Mesenteric fat pad (tissue), 1 donor: ENCODE measurements at regions not wholly inside any gene's neighbourhood (a gene's known extent, or its start where the extent isn't known, plus 50 kb on each side); places are given as distances from the start of the nearest gene placed in this dataset.
"Not testable (repeated sequence)": the region's sequence is repeated elsewhere in the genome, so short reads cannot be mapped to it uniquely, and the experiment has no call there.

Experiments
- DNase-seq: peaks from one replicate; pipeline ENCODE4 v3.0.0-alpha.2; 2020; ENCODE audit warnings: low spot score
- donor health status: DM: yes; HTN: yes; CAD: no.

DNA sequence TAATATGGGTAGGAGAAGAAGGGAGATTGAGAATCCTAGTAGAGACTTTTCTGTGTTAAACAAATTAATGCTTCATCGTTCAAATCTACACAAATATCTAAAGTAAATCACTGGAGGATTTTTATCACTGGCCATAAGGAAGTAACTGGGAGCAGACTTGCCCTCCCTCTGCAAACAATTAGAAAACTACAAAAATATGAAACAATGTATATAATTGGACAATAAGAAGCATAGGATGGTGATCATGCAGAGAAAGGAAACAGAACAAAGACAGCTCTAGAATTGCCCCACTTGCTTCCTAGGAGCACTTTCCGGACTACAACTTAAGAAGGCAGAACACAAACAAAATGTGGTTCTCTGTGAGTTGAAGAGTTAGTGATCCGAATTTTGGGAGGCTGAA lies 452.7 kb upstream of the KLHL29 start:
- no peak for DNase-seq

DNA sequence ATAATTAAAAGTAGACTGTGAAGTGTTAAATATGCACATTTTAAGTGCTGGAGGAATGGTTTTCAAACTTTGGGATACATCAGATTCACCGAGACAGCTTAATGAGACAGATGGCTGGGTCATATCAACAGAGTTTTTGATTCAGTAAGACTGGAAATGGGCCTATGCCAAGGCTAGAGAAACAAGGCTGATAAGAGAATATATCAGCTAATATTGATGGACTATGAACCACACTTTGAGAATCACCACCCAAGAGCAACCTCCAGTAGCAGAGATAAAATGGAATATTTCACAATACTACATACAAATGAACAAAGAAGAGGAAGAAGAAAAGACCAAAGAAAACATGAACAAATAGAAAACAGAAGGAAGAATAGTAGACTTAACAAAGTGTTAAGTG lies 450.2 kb upstream of the KLHL29 start:
- DNase-seq: no peak

DNA sequence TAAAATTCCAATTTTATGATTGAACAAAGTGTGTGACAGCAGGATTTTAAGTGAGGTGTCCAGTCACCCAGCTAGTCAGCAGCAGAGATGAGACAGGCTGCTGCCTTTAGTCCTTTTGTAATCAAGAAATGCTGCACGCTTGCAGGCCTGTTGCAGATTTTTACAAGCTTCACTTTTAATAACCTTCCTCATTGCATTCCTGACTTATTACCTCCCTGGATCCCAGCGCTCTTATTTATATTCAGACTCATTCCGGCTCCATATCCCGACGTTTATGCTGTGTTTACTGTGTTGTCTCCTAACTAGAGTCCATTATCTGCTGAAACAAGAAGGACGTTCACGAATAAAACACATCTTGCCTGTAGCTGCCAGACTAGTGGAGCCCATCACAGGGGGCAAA lies 442.5 kb upstream of the KLHL29 start:
- DNase-seq: no peak

DNA sequence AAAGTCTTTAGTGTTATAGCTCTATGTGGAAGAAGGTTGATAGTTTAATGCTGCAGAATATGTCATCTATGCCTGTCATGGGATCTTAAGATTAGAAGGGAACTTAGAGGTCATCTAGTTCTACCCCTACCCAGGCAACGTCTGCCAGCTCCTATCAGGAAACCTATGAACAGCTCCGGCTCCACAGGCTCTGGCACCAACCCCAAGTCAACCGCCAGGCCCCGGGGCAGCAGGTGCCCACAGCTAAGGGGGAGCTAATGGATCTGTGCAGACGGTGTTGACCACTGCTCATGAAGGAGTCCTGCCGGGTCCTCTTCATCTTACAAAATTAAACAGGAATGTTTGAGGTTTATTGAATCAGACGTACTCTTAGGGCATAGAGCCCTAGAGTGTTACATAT lies 440.8 kb upstream of the KLHL29 start:
- no peak for DNase-seq

DNA sequence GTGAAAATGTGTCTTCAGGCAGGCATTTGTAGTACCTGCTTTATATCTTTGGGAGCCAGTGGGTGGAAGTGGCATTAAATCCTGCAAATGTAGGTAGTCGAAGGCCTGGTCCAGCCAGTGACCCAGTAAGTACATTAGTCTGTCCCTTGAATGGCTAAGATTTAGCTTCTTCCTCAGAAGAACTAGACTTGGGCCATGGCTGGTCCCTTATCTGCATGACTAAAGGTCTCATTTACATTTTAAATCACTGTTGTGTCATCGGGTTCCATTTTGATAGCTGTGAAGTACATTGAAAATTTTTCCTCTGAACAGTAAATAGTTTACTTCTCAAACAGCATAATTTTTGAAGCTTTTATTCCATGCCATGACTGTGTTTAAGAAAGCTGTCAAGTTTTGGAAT lies 438.4 kb upstream of the KLHL29 start:
- DNase-seq: no peak

DNA sequence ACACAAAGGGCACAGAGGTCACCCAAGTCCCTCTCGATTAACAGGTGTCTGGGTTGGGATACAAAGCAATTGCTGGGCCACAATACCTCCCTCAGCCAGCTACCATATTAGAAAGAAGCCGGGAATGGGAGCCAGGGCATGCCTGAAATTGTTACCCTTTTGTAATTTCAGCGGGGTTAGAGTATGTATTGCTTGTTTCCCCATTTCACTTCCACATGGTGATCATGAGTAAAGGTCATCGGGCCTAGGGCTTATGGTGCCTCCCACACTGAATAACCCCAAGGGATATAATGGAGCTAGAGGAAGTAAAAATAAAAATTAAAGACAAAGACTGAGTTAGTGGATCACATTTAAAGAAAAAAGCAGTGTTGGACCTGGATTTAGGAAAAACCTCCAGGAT lies 437.2 kb upstream of the KLHL29 start:
- DNase-seq: no peak

DNA sequence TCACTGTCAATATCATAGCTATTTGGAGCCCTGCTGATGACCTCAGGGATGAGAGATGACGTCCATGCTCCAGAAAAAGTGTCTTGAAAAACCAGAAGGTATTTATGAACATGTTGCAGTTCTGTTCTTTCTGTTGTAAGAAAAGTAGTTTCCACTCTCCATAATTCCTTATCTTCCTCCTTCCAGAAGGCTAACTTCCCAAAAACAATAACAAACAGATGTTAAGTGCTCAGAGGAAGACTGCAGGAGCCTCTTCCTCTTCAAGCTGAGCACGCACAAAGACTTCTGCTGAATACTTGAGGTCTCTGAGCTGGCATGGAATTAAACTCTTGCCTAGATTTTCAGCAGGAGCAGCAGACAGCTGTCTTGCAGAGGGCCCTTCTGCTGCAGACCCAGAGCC lies 434.5 kb upstream of the KLHL29 start:
- DNase-seq: no peak

DNA sequence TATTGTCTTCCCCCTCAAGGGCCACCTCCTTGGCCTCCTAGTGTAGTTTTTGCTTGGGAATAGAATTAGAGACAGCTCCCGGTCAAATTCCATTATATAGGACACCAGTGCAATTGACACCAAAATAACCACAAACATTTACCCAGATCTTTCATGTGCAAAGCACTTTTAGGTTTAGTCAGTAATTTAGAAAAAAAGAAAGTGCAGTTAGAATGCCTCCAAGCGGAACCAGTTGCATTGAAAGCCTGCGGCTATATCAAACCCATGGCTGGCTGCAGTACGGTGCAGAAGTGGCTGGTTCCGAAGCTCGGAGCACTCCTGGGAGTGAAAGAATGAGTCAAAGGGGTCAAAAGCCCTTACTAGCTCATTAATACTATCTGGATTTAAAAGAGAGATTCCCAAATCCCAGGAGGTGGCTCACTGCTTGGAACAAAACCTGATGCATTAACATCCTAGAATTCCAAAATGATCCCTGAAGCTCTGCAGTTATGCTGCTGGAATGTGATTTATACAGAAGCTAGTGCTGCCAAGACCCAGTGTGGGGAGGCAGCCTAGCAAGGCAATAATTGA lies 432.2 kb upstream of the KLHL29 start:
- no peak for DNase-seq

DNA sequence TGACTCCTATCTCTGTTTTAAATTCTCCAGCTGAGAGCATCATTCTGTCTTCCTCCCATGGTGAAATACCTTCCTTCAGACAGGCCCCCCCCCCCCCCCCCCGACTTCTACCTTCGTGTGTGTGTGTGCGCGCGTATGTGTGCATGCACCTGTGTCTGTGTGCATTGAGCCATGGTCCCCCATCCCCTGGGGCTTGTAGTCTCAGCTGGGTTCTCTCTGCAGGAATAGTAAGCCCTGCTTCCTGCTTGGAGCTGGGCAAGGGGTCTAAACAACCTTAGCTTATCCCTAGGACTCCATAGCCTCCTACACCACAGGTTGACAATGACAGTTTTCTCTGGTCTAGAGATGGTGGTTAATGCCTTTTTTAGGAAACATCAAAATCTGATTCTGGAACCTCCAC lies 427.5 kb upstream of the KLHL29 start:
- DNase-seq: no peak

DNA sequence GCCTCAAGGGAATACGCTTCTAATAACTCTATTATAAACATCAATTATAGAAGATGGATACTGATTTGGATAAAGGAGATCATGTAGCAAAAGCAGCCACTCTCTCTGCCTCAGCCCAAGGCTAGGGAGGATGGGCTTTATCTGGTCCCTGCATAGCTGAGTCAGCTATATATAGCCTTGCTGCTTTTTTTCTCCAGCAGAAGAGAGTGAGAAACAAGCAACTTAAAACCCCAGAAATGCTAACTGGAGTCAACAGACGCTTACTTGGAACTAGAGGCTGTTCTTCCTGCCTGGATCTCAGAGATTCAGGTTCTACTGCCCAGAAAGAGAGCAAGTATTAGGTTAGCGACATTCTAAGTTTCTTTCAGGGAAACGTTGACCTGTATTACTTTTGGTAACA lies 426.7 kb upstream of the KLHL29 start:
- DNase-seq: no peak

DNA sequence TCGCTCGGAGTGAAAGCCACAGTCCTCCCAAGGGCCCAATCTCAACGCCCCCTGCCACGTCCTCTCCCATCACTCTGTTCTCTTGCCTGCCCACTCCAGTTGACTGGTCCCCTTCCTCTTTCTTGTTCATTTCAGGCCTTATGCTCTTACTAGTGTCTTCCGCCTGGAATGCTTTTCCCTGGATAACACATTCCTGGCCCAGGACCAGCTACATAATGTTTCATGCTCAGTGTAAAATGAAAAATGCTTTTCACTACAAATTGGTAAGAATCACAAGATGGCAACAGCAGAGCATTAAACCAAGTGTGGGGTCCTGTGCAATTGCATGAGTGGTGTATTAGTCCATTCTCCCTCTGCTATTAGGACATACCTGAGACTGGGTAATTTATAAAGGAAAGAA lies 417.2 kb upstream of the KLHL29 start:
- DNase-seq: no peak

DNA sequence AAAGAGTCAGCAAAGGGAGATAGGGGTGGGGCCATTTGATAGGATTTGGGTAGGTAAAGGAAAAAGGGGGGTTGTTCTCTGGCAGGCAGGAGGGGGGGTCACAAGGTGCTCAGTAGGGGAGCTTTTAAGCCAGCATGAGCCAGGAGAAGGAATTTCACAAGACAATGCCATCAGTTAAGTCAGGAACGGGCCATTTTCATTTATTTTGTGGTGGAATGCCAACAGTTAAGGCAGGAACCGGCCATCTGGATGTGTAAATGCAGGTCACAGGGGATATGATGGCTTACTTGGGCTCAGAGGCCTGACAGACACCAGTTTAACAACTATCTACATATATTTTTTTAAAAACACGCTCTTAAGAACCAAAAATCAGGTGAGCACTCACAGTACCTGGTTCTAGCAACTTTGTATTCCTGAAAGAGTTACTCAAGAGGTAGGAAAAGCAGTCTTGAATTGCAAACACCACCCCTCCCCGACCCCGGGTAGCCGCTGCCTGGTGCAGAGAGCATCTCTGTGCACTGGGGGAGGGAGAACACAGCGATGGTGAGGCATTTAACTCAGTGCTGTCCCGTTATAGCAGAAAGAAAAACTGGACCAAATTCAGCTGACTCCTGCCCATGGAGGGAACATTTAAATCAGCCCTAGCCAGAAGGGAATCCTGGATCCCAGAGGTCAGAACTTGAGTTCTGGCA lies 414.5 kb upstream of the KLHL29 start:
- DNase-seq: no peak

DNA sequence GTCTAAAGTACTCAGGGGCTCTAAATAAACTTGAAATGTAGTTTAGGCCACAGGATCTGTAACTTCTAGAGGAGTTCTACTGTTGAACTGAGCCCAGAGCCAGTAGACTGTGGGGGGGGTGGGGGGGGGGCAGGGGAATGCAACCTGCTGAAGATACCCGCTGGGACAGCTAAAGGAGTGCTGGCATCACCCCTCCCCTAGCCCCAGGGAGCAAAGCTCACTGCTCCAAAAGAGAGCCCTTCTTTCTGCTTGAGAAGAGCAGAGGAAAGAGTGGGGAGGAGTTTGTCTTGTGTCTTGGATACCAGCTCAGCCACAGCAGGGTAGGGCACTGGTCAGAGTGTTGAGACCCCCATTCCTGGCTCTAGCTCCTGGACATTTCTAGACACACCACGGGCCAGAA lies 414.0 kb upstream of the KLHL29 start:
- DNase-seq: no peak

DNA sequence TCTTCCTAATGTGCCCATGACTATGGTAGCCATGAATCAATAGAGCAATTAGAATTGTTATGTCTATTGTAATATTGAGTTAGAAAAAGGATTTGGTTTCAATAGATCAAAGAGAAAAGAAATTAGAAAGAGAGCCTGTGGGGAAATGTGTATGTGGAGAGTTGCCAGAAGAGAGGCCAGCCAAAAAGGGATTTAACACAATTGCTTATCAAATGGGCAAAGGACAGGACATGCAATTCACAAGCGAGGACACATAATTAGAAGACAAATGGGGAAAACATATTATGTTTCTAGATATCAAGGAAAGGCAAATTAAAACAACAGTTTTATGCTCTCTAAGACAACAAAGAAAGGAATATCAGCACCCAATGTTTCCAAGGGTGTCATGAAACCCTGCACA lies 403.2 kb upstream of the KLHL29 start:
- DNase-seq: no peak

DNA sequence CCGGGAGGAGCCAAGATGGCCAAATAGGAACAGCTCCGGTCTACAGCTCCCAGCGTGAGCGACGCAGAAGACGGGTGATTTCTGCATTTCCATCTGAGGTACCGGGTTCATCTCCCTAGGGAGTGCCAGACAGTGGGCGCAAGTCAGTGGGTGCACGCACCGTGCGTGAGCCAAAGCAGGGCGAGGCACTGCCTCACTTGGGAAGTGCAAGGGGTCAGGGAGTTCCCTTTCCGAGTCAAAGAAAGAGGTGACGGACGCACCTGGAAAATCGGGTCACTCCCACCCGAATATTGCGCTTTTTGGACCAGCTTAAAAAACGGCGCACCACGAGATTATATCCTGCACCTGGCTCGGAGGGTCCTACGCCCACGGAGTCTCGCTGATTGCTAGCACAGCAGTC lies 400.8 kb upstream of the KLHL29 start:
- DNase-seq: not testable (repeated sequence)

DNA sequence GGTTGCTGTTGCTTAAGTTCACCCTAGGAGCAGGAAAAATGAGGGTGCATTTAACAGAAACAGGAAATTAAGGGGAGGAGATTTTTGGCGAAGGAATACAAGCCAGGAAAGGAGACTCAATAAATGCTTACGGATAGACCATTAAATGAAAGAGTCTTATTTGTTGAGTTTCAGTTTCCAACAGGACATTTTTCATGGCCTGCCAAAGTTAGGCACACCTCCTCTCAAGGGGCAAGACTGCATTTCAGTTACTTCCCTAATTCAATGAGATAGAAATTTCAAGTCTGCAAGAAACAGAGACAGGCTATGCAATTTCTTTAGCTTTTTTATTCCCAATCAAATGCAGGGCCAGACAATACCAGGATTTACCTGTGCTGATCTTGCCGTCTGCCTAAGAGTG lies 394.7 kb upstream of the KLHL29 start:
- no peak for DNase-seq

DNA sequence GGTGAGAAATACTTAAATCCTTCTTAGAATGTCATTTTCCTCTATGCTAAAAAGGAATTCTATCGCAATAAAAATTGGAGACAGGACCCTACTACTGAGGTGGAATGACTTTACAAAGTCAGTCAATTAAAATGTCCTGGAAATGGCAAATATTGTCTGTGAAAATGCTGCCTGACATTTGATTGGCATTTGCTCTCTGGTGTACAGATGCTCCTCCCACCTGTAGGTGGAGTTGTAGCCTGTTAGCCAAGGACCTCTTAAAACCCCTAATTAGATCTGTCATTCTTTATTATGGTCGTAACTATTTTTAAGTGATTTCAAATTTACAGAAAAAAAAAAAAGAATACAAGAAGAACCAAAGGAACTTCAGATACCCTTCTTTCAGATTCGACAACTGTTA lies 393.1 kb upstream of the KLHL29 start:
- no peak for DNase-seq

DNA sequence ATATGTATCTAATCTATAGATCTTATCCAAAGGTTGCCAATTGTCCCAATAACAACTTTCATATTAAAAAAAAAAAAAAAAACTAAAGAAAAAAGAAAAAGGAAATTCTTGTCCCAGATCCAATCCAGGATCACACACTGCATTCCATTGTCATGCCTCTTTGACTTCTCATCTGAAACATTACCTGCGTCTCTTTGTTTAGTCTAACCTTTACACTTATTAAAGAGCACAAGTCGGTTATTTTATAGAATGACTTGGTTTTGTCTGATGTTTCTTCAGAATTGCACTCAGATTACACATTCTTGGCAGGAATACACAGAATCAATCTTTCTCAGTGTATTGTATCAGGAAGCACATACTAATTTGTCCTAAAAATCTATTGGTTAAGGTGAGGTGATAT lies 392.5 kb upstream of the KLHL29 start:
- DNase-seq: no peak

DNA sequence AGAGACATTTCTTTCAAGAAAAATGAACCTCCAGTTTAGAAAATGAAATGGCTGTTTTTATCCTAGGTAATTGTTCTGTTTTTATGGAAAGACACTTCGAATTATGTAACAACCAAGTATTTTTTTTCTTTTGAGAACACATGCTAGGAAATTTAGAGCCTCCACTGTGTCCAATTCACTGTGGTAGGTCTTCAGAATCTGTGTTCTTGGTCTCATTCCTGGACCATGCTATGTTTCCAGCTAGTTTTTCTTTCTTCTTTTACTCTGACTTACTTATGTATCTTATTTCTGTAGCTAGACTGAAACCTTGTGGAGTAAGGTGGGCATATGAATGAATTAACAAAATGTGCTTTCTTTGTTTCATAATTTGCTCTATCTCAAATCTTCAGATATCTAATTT lies 391.7 kb upstream of the KLHL29 start:
- DNase-seq: no peak

DNA sequence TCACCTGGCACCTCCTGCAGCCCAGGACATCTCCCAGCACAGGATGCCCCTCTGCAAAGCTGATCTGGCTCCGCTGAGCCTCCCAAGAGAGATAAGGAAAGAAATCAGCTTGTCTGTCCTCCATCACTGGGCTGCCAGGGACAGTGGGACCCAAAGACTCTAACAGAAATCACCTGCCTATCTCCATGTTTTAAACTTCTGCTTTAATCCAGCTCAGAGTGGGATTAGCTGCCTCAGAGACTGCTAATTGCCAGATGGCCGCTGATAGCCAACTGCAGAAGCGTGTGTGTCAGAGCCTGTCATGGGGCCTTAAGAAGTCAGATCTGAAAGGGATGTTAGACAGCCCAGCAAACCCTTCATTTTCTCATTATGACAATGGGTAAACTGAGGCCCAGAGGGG lies 389.4 kb upstream of the KLHL29 start:
- no peak for DNase-seq

DNA sequence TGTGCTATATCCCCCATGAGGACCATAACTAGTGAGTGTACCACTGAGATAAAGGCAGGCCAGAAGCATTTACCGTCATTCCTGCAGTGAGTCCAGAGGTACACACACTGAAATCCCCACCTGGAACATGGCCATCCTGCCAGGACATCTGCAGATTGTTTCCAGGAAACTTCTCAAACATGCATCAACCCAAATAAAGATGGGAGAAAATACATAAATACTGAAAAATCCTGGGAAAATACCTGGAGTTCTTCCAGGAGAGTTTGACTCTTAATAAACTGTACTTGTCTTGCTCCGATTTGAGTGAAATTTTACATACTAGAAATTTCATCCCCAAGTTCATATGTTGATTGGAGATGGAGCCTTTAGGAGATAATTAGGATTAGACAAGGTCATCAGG lies 388.1 kb upstream of the KLHL29 start:
- no peak for DNase-seq

DNA sequence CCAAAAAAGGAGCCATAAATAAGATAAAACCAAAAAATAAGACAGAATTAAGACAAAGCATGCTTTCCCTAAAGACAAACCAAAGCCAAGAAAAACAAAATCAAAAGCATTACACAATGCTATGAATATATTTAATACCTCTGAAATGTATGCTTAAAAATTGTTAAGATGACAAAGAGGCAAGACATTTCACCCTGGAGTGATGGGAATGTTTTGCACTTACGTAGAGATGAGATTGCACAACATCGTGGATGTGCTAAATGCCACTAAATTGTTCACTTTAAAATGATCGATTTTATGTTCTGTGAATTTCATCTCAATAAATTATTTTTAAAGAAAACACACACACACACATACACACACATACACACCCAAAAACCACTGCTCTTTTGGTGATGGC lies 386.6 kb upstream of the KLHL29 start:
- DNase-seq: no peak

DNA sequence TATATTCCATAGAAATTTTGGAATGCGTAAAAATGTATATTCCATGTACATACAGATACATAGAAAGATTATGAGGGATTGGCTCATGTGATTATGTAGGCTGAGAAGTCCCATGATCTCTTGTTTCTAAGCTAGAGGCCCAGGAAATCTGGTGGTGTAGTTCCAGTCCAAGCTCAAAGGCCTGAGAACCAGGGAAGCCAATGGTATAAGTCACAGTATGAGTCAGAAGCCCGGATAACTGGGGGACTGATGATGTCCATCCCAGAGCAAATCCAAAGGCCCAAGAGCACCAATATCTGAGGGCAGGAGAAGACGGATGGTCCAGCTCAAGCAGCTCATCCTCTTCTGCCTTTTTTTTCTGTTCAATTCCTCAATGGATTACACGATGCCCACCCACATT lies 385.0 kb upstream of the KLHL29 start:
- no peak for DNase-seq

DNA sequence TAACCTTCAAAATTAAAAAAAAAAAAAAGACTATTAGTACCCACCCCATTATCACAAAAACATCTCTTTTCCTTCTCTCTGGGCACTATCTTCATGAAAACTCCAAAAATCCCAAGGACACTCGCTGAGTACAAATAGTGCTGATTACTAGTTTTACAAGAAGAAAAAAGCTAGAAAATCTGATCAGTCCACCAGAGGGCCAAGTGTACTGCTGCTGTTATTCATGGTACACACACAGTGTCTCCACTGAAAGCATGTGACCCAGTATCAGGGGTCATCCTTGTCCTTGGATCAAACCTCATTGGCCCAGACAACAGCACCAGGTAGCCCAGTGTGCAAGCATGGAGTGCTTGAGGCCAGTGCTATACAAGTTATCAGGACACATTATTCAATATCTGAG lies 382.7 kb upstream of the KLHL29 start:
- DNase-seq: no peak
